Liver (tissue), 8 donors: ENCODE measurements at regions not wholly inside any gene's neighbourhood (a gene's known extent, or its start where the extent isn't known, plus 50 kb on each side); places are given as distances from the start of the nearest gene placed in this dataset.

Source experiments
- DNase-seq: peaks from one replicate; pipeline ENCODE4 v3.0.0-alpha.2; 2017; ENCODE audit warnings: low spot score
- H3K27ac ChIP-seq, 2 donors: one replicate each; pipeline ENCODE4 v1.7.0; 2013; ENCODE audit warnings: inconsistent platforms in 2 of 2, low read length in 2 of 2, control low read depth in 1 of 2, low read depth in 1 of 2, mild to moderate bottlenecking in 1 of 2
- H3K27me3 ChIP-seq, 4 donors: one replicate each; pipeline versions ENCODE4 v1.6.1 to v1.7.0; 2013; ENCODE audit warnings: low read length in 3 of 4, inconsistent platforms in 1 of 4, mild to moderate bottlenecking in 1 of 4, moderate library complexity in 1 of 4; ENCODE audit not compliant: control insufficient read depth in 4 of 4, insufficient read depth in 4 of 4
- H3K36me3 ChIP-seq, 4 donors: one replicate each; pipeline versions ENCODE4 v1.6.1 to v1.7.0; 2013; ENCODE audit warnings: low read length in 3 of 4, mild to moderate bottlenecking in 3 of 4, low read depth in 1 of 4, moderate library complexity in 1 of 4; ENCODE audit not compliant: control insufficient read depth in 4 of 4, insufficient read depth in 3 of 4
- H3K4me1 ChIP-seq, 4 donors: one replicate each; pipeline versions ENCODE4 v1.6.1 to v1.7.0; 2013; ENCODE audit warnings: low read length in 3 of 4, mild to moderate bottlenecking in 3 of 4, moderate library complexity in 1 of 4; ENCODE audit not compliant: control insufficient read depth in 4 of 4, insufficient read depth in 4 of 4
- H3K4me3 ChIP-seq, 3 donors: one replicate each; pipeline versions ENCODE4 v1.6.1 to v1.7.0; 2013; ENCODE audit warnings: low read length in 3 of 3, control low read depth in 1 of 3, low read depth in 1 of 3, mild to moderate bottlenecking in 1 of 3
- H3K9ac ChIP-seq, 2 donors: one replicate each; pipeline ENCODE4 v1.7.0; 2013; ENCODE audit warnings: low read length in 2 of 2, mild to moderate bottlenecking in 2 of 2, moderate library complexity in 2 of 2, control low read depth in 1 of 2, low read depth in 1 of 2
- H3K9me3 ChIP-seq, 4 donors: one replicate each; pipeline versions ENCODE4 v1.6.1 to v1.7.0; 2013; ENCODE audit warnings: low read length in 3 of 4; ENCODE audit not compliant: control insufficient read depth in 4 of 4
- CTCF ChIP-seq: fragments of 150-350 bp; IDR thresholded peaks from 2 replicates; pipeline ENCODE4 v1.5.1; 2017; ENCODE audit warnings: improper control_type of control experiment, low read depth, low read length; ENCODE audit not compliant: missing input control
- EGR1 ChIP-seq, 2 donors: IDR thresholded peaks; 2 replicates each; pipeline ENCODE4 v1.6.1; 2016 to 2018; ENCODE audit warnings: antibody characterized with exemption in 2 of 2, low read depth in 2 of 2
- FOXA1 ChIP-seq: IDR thresholded peaks from 2 replicates; pipeline ENCODE4 v1.6.1; 2016; ENCODE audit warnings: antibody characterized with exemption
- FOXA2 ChIP-seq: IDR thresholded peaks from 2 replicates; pipeline ENCODE4 v1.6.1; 2016; ENCODE audit warnings: antibody characterized with exemption
- GABPA ChIP-seq, 2 donors: IDR thresholded peaks in 1 of 2; conservative IDR thresholded peaks in 1 of 2; 2 replicates each; pipeline ENCODE4 v1.6.1; 2016; ENCODE audit warnings: antibody characterized with exemption in 2 of 2, mild to moderate bottlenecking in 1 of 2, moderate library complexity in 1 of 2
- HNF4A ChIP-seq, 2 donors: conservative IDR thresholded peaks; 2 replicates each; pipeline ENCODE4 v1.6.1; 2016; ENCODE audit warnings: antibody characterized with exemption in 2 of 2, mild to moderate bottlenecking in 2 of 2
- HNF4G ChIP-seq: IDR thresholded peaks from 2 replicates; pipeline ENCODE4 v1.6.1; 2016; ENCODE audit warnings: antibody characterized with exemption
- JUND ChIP-seq, 2 donors: IDR thresholded peaks; 2 replicates each; pipeline ENCODE4 v1.6.1; 2016; ENCODE audit warnings: antibody characterized with exemption in 2 of 2
- MAX ChIP-seq: IDR thresholded peaks from 2 replicates; pipeline ENCODE4 v1.6.1; 2016; ENCODE audit warnings: antibody characterized with exemption
- NR2F2 ChIP-seq: IDR thresholded peaks from 2 replicates; pipeline ENCODE4 v1.6.1; 2016; ENCODE audit warnings: antibody characterized with exemption
- RAD21 ChIP-seq, 2 donors: IDR thresholded peaks; 2 replicates each; pipeline ENCODE4 v1.6.1; 2016; ENCODE audit warnings: antibody characterized with exemption in 2 of 2, mild to moderate bottlenecking in 2 of 2
- REST ChIP-seq: IDR thresholded peaks from 2 replicates; pipeline ENCODE4 v1.6.1; 2016; ENCODE audit warnings: antibody characterized with exemption, mild to moderate bottlenecking
- RXRA ChIP-seq, 2 donors: IDR thresholded peaks; 2 replicates each; pipeline ENCODE4 v1.6.1; 2017 to 2018; ENCODE audit warnings: antibody characterized with exemption in 2 of 2, mild to moderate bottlenecking in 1 of 2
- SP1 ChIP-seq: IDR thresholded peaks from 2 replicates; pipeline ENCODE4 v1.6.1; 2018; ENCODE audit warnings: antibody characterized with exemption, mild to moderate bottlenecking
- TAF1 ChIP-seq: conservative IDR thresholded peaks from 2 replicates; pipeline ENCODE4 v1.6.1; 2016; ENCODE audit warnings: antibody characterized with exemption, mild to moderate bottlenecking
- YY1 ChIP-seq: IDR thresholded peaks from 2 replicates; pipeline ENCODE4 v1.6.1; 2016; ENCODE audit warnings: antibody characterized with exemption, mild to moderate bottlenecking
- ZBTB33 ChIP-seq: IDR thresholded peaks from 2 replicates; pipeline ENCODE4 v1.6.1; 2016; ENCODE audit warnings: antibody characterized with exemption
- WGBS: extraction: QIAGEN DNeasy Blood & Tissue Kit; methylation state at CpG from one replicate; pipeline ENCODE4 v1.1.7; 2013; 5-methylcytosine and 5-hydroxymethylcytosine counted together
- donor health status: healthy.
- donor health status: healthy.
- donor health status: healthy.
- donor health status: healthy.
- donor health status: healthy.

GRCh38 chrX:107384397-107385105, 64.9 kb upstream of the FRMPD3 start:
- no peak overlapping the region for H3K9ac ChIP-seq
- DNase-seq = no peak
- H3K9me3 ChIP-seq = no peaks in the 10 kb centered on the region
- 71% methylated on average over 8 of the region's 8 CpGs for WGBS
- no peak for TF ChIP-seq JUND (IDR thresholded peaks at IDR 0.05)
- TF ChIP-seq TAF1 = no peak
- no peak for TF ChIP-seq HNF4A (conservative IDR thresholded peaks at IDR 0.05)
- TF ChIP-seq ZBTB33 = no peak
- no peak for TF ChIP-seq HNF4G
- no peak for TF ChIP-seq MAX
- no peak for TF ChIP-seq YY1
- TF ChIP-seq SP1 = no peak
- no peak for TF ChIP-seq FOXA1
- no peak for TF ChIP-seq GABPA (IDR thresholded peaks at IDR 0.05 in 1 of 2, conservative IDR thresholded peaks at IDR 0.05 in 1 of 2)
- no peak for TF ChIP-seq NR2F2
- TF ChIP-seq RAD21 (IDR thresholded peaks at IDR 0.05) = no peak
- TF ChIP-seq REST = no peak
- no peak overlapping the region for H3K4me3 ChIP-seq
- no peak overlapping the region for H3K27ac ChIP-seq
- no peaks in the 10 kb centered on the region for H3K36me3 ChIP-seq
- H3K4me1 ChIP-seq = no peaks in the 10 kb centered on the region
- H3K27me3 ChIP-seq = no peaks in the 10 kb centered on the region

GRCh38 chrX:107389726-107390125, 59.7 kb upstream of the FRMPD3 start:
- no peak for TF ChIP-seq NR2F2
- TF ChIP-seq REST = no peak
- no peak for TF ChIP-seq EGR1 (IDR thresholded peaks at IDR 0.05; ENCODE audit: low read depth in 2 of 2)
- no peak for TF ChIP-seq SP1
- TF ChIP-seq FOXA2 = no peak
- no peak for TF ChIP-seq ZBTB33
- no peak for TF ChIP-seq CTCF
- TF ChIP-seq RAD21 (IDR thresholded peaks at IDR 0.05) = no peak
- no peak for TF ChIP-seq RXRA (IDR thresholded peaks at IDR 0.05)
- TF ChIP-seq JUND (IDR thresholded peaks at IDR 0.05) = no peak
- TF ChIP-seq TAF1 = no peak
- no peak for TF ChIP-seq GABPA (IDR thresholded peaks at IDR 0.05 in 1 of 2, conservative IDR thresholded peaks at IDR 0.05 in 1 of 2)
- no peak for TF ChIP-seq FOXA1
- no peaks in the 10 kb centered on the region for H3K4me1 ChIP-seq
- no peak for DNase-seq
- H3K36me3 ChIP-seq = no peaks in the 10 kb centered on the region
- H3K4me3 ChIP-seq = no peak overlapping the region
- no peaks in the 10 kb centered on the region for H3K27me3 ChIP-seq
- H3K27ac ChIP-seq = no peak overlapping the region
- 80% methylated on average over 2 of the region's 2 CpGs for WGBS
- no peak overlapping the region for H3K9ac ChIP-seq
- H3K9me3 ChIP-seq = peaks cover 0 to 3% (median 0%) of the 10 kb centered on the region in 4 donors
